Stomach (tissue), 8 donors: ENCODE measurements at regions not wholly inside any gene's neighbourhood (a gene's known extent, or its start where the extent isn't known, plus 50 kb on each side); places are given as distances from the start of the nearest gene placed in this dataset.

Experiments
- DNase-seq, 2 donors: peaks; one replicate each; pipeline versions ENCODE4 v3.0.0 to v3.0.0-alpha.2; 2013 to 2019
- H3K27ac ChIP-seq, 5 donors: fragments of 200-600 bp in 4 of 5; sonication (generic) in 4 of 5; one replicate each; pipeline ENCODE4 v1.5.1; 2013 to 2019; ENCODE audit warnings: mild to moderate bottlenecking in 1 of 5, moderate library complexity in 1 of 5
- H3K27me3 ChIP-seq, 3 donors: fragments of 200-600 bp; sonication (generic); one replicate each; pipeline ENCODE4 v1.5.1; 2017 to 2019; ENCODE audit warnings: mixed run types in 1 of 3
- H3K36me3 ChIP-seq, 4 donors: fragments of 200-600 bp; sonication (generic); 1 replicate in 3 of 4; 2 replicates in 1 of 4; pipeline ENCODE4 v1.5.1; 2016 to 2019
- H3K4me1 ChIP-seq, 4 donors: fragments of 200-600 bp; sonication (generic); one replicate each; pipeline ENCODE4 v1.5.1; 2016 to 2019
- H3K4me3 ChIP-seq, 4 donors: fragments of 200-600 bp; sonication (generic) in 3 of 4; one replicate each; pipeline ENCODE4 v1.5.1; 2016 to 2019; ENCODE audit warnings: mild to moderate bottlenecking in 1 of 4
- H3K9me3 ChIP-seq, 4 donors: fragments of 200-600 bp; sonication (generic); one replicate each; pipeline ENCODE4 v1.5.1; 2016 to 2019
- CTCF ChIP-seq, 7 experiments: fragments of 450-650 bp in 4 of 7; fragments of 200-600 bp in 3 of 7; sonication (generic) in 3 of 7; IDR thresholded peaks; one replicate each; pipeline ENCODE4 v1.5.1; 2016 to 2019; ENCODE audit warnings: antibody characterized with exemption in 7 of 7, control low read depth in 2 of 7, mild to moderate bottlenecking in 1 of 7
- EP300 ChIP-seq: sonication (generic); formaldehyde crosslinking; IDR thresholded peaks from one replicate; pipeline ENCODE4 v1.6.1; 2017; ENCODE audit warnings: antibody characterized with exemption
- POLR2A ChIP-seq, 4 donors: fragments of 450-650 bp; IDR thresholded peaks; one replicate each; pipeline ENCODE4 v1.6.1; 2016; ENCODE audit warnings: antibody characterized with exemption in 4 of 4, control low read depth in 2 of 4, mild to moderate bottlenecking in 1 of 4, moderate library complexity in 1 of 4
- POLR2AphosphoS5 ChIP-seq, 3 donors: sonication (generic); formaldehyde crosslinking; IDR thresholded peaks; one replicate each; pipeline ENCODE4 v1.6.1; 2016; ENCODE audit warnings: antibody characterized with exemption in 3 of 3
- WGBS, 5 donors: extraction: QIAGEN DNeasy Blood & Tissue Kit in 3 of 5; methylation state at CpG; one replicate each; pipeline versions ENCODE4 v1.1.5 to v1.1.7; 2013 to 2018; 5-methylcytosine and 5-hydroxymethylcytosine counted together
- intact Hi-C: fragments of 100-400 bp; cut with DNase I; formaldehyde crosslinking; loops from one replicate; pipeline ENCODE4 v1.15.1; 2023; ENCODE audit warnings: low total_unique reads
- donor health status: healthy with polysubstance abuse.
- donor health status: Bipolar disorder and iron deficiency.
- donor health status: healthy.

- Histone ChIP-seq H3K4me1 (no peaks in the 10 kb centered on the region), H3K27ac (no peak overlapping the region), H3K36me3 (no peaks in the 10 kb centered on the region), H3K9me3 (peaks cover 0 to 6% (median 0%) of the 10 kb centered on the region in 4 donors), H3K4me3 (no peak overlapping the region), H3K27me3 (no peaks in the 10 kb centered on the region)
- intact Hi-C loops: no loop called here
- no peak for DNase-seq
- TF ChIP-seq CTCF (IDR thresholded peaks at IDR 0.05) (no peak), POLR2AphosphoS5 (IDR thresholded peaks at IDR 0.05) (no peak), EP300 (no peak), POLR2A (IDR thresholded peaks at IDR 0.05) (no peak)
- 52 to 65% (median 60%) methylated on average over 2 of the region's 2 CpGs for WGBS, 5 donors
Measured at GRCh38 chr12:17104801-17105200, 498.8 kb upstream of the LMO3 start.

GRCh38 chr12:17097674-17098073, 491.7 kb upstream of the LMO3 start:
- Histone ChIP-seq H3K4me3 (no peak overlapping the region), H3K9me3 (peaks cover 0 to 17% (median 0%) of the 10 kb centered on the region in 4 donors), H3K36me3 (no peaks in the 10 kb centered on the region), H3K27me3 (no peaks in the 10 kb centered on the region), H3K27ac (no peak overlapping the region), H3K4me1 (no peaks in the 10 kb centered on the region)
- DNase-seq: peak in 1 of 2 donors; percentile 1
- TF ChIP-seq POLR2A (IDR thresholded peaks at IDR 0.05) (no peak), CTCF (IDR thresholded peaks at IDR 0.05) (no peak), POLR2AphosphoS5 (IDR thresholded peaks at IDR 0.05) (no peak), EP300 (no peak)
- intact Hi-C loops: no loop called here
- WGBS, 5 donors: 77 to 85% (median 84%) methylated on average over 11 of the region's 11 CpGs

- H3K4me1 ChIP-seq: no peaks in the 10 kb centered on the region
- H3K36me3 ChIP-seq: no peaks in the 10 kb centered on the region
- DNase-seq: no peak
- peaks cover 0 to 23% (median 0%) of the 10 kb centered on the region in 4 donors for H3K9me3 ChIP-seq
- no peak overlapping the region for H3K4me3 ChIP-seq
- TF ChIP-seq CTCF (IDR thresholded peaks at IDR 0.05) (no peak), POLR2A (IDR thresholded peaks at IDR 0.05) (no peak), POLR2AphosphoS5 (IDR thresholded peaks at IDR 0.05) (no peak), EP300 (no peak)
- H3K27me3 ChIP-seq: no peaks in the 10 kb centered on the region
- intact Hi-C loops: no loop called here
- no peak overlapping the region for H3K27ac ChIP-seq
Measured at GRCh38 chr12:17084831-17085230, 478.9 kb upstream of the LMO3 start.

- no peak for DNase-seq
- H3K4me3 ChIP-seq: no peak overlapping the region
- intact Hi-C loops: no loop called here
- no peak for TF ChIP-seq POLR2AphosphoS5 (IDR thresholded peaks at IDR 0.05)
- no peak for TF ChIP-seq POLR2A (IDR thresholded peaks at IDR 0.05)
- TF ChIP-seq CTCF (IDR thresholded peaks at IDR 0.05): no peak
- TF ChIP-seq EP300: no peak
- H3K9me3 ChIP-seq: peaks cover 0 to 9% (median 0%) of the 10 kb centered on the region in 4 donors
- H3K36me3 ChIP-seq: no peaks in the 10 kb centered on the region
- 82 to 92% (median 90%) methylated on average over 4 of the region's 4 CpGs for WGBS, 5 donors
- H3K27ac ChIP-seq: no peak overlapping the region
- no peaks in the 10 kb centered on the region for H3K27me3 ChIP-seq
- H3K4me1 ChIP-seq: no peaks in the 10 kb centered on the region
Measured at GRCh38 chr12:17079251-17079909, 473.4 kb upstream of the LMO3 start.
